Karpas-422 (cell line): ENCODE measurements at regions not wholly inside any gene's neighbourhood (a gene's known extent, or its start where the extent isn't known, plus 50 kb on each side); places are given as distances from the start of the nearest gene placed in this dataset.
A peak's percentile ranks its signal among the peaks of the same experiment; 100 is the strongest.

Experiments
- DNase-seq: peaks from one replicate; pipeline ENCODE4 v3.0.0-alpha.2; 2015
- H2AFZ ChIP-seq: fragments of 200-600 bp; sonication (generic); 2 replicates; pipeline ENCODE4 v1.6.1; 2014; ENCODE audit warnings: antibody characterized with exemption, low read length, mixed read lengths
- H3K27ac ChIP-seq: fragments of 200-600 bp; sonication (generic); 2 replicates; pipeline ENCODE4 v1.5.1; 2014; ENCODE audit warnings: mild to moderate bottlenecking, low read length, moderate library complexity
- H3K27me3 ChIP-seq: fragments of 200-600 bp; sonication (generic); 2 replicates; pipeline ENCODE4 v1.6.1; 2014; ENCODE audit warnings: low read length, mixed read lengths
- H3K36me3 ChIP-seq: fragments of 200-600 bp; sonication (generic); 2 replicates; pipeline ENCODE4 v1.6.1; 2014; ENCODE audit warnings: low read length, mixed read lengths; ENCODE audit not compliant: insufficient read depth
- H3K4me1 ChIP-seq: fragments of 200-600 bp; sonication (generic); 2 replicates; pipeline ENCODE4 v1.6.1; 2014; ENCODE audit warnings: mild to moderate bottlenecking, low read length, mixed read lengths
- H3K4me2 ChIP-seq: fragments of 200-600 bp; sonication (generic); 2 replicates; pipeline ENCODE4 v1.6.1; 2014; ENCODE audit warnings: low read length, low read depth, mild to moderate bottlenecking; ENCODE audit not compliant: poor library complexity, severe bottlenecking
- H3K4me3 ChIP-seq: fragments of 200-600 bp; sonication (generic); 2 replicates; pipeline ENCODE4 v1.5.1; 2014; ENCODE audit warnings: mild to moderate bottlenecking, antibody characterized with exemption, low read length, mixed read lengths
- H3K79me2 ChIP-seq: fragments of 200-600 bp; sonication (generic); 2 replicates; pipeline ENCODE4 v1.6.1; 2014; ENCODE audit warnings: mild to moderate bottlenecking, low read length, mixed read lengths
- H3K9ac ChIP-seq: fragments of 200-600 bp; sonication (generic); 2 replicates; pipeline ENCODE4 v1.6.0; 2014; ENCODE audit warnings: low read length
- H3K9me2 ChIP-seq: fragments of 200-600 bp; sonication (generic), shearing (Covaris generic); replicated peaks from 2 replicates; pipeline ENCODE4 v1.6.0; 2014; ENCODE audit warnings: mild to moderate bottlenecking, low read length, moderate library complexity; ENCODE audit not compliant: insufficient read depth
- H3K9me3 ChIP-seq: fragments of 300-700, 200-600 bp; sonication (generic); 2 replicates; pipeline ENCODE4 v1.6.1; 2014; ENCODE audit warnings: low read length, mixed read lengths
- H4K20me1 ChIP-seq: fragments of 200-600 bp; sonication (generic); 2 replicates; pipeline ENCODE4 v1.6.1; 2014; ENCODE audit warnings: mild to moderate bottlenecking, antibody characterized with exemption, low read length, low read depth; ENCODE audit not compliant: insufficient read depth

DNA sequence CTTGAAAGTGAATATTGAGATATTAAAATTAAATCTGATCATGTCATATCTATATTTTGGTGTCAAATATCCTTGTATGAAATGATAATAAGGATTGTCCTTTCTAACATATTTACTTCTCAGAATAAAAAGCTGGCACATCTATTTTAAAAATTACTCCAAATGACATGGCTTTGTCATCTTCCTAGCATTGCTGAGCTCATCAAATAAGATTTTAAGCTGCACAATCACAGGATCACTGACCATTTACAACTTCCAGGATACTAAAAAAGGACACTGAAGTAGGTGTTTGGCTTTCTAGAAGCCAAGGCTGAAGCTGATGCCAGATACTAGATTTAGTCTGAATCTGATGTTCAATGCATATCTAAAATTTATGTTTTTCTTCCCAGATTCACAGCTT lies 351.1 kb downstream of the BMP4 start:
- no peak overlapping the region for H3K27ac ChIP-seq
- no peaks in the 10 kb centered on the region for H3K79me2 ChIP-seq
- no peak overlapping the region for H2AFZ ChIP-seq
- H3K36me3 ChIP-seq = no peaks in the 10 kb centered on the region
- H3K4me3 ChIP-seq = no peak overlapping the region
- H3K4me1 ChIP-seq = peaks cover 22% of the 10 kb centered on the region
- no peaks in the 10 kb centered on the region for H3K27me3 ChIP-seq
- no peaks in the 10 kb centered on the region for H3K9me3 ChIP-seq
- no peak for DNase-seq
- no peak overlapping the region for H3K9ac ChIP-seq
- no peaks in the 10 kb centered on the region for H4K20me1 ChIP-seq
- no peaks in the 10 kb centered on the region for H3K9me2 ChIP-seq
- H3K4me2 ChIP-seq = no peak overlapping the region

DNA sequence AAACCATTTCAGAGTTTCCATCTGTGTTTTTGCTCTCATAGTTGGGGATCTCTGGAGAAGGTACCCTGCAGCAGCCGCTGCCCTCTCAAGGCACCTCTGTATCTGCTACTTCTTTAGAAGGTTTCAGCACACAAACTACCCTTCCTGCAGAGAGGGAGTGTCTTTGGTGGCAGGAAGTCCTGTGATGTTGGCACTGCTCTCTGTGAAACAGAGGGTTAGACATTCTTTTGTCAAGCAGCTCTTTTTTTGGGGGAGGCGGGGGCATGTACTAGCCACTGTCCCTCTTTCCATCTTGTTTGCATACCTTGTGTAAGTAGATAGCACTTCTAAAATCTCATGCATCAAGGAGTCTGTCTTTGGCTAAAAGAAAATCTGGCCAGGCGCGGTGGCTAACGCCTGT lies 352.6 kb downstream of the BMP4 start:
- DNase-seq = peak; percentile 53
- H3K9me3 ChIP-seq = no peaks in the 10 kb centered on the region
- no peak overlapping the region for H3K9ac ChIP-seq
- no peaks in the 10 kb centered on the region for H3K27me3 ChIP-seq
- H3K4me3 ChIP-seq = no peak overlapping the region
- H2AFZ ChIP-seq = no peak overlapping the region
- no peaks in the 10 kb centered on the region for H3K9me2 ChIP-seq
- no peak overlapping the region for H3K4me2 ChIP-seq
- H4K20me1 ChIP-seq = no peaks in the 10 kb centered on the region
- H3K36me3 ChIP-seq = no peaks in the 10 kb centered on the region
- H3K79me2 ChIP-seq = no peaks in the 10 kb centered on the region
- peaks cover 17% of the 10 kb centered on the region for H3K4me1 ChIP-seq
- no peak overlapping the region for H3K27ac ChIP-seq

- DNase-seq = no peak
- Histone ChIP-seq H3K4me2 (no peak overlapping the region), H4K20me1 (no peaks in the 10 kb centered on the region), H3K9ac (no peak overlapping the region), H3K4me3 (no peak overlapping the region), H3K27me3 (no peaks in the 10 kb centered on the region), H2AFZ (no peak overlapping the region), H3K4me1 (peaks cover 7% of the 10 kb centered on the region), H3K9me3 (no peaks in the 10 kb centered on the region), H3K36me3 (no peaks in the 10 kb centered on the region), H3K9me2 (no peaks in the 10 kb centered on the region), H3K79me2 (no peaks in the 10 kb centered on the region), H3K27ac (no peak overlapping the region)
These were observed 355.2 kb downstream of the BMP4 start for GRCh38 chr14:53601409-53601808.

GRCh38 chr14:53599221-53599945 lies 357.2 kb downstream of the BMP4 start:
- Histone ChIP-seq H3K27me3 (no peaks in the 10 kb centered on the region), H3K4me2 (no peak overlapping the region), H3K27ac (no peak overlapping the region), H2AFZ (no peak overlapping the region), H4K20me1 (no peaks in the 10 kb centered on the region), H3K79me2 (no peaks in the 10 kb centered on the region), H3K9me3 (0 out of 2 replicates have a peak, but pooled peaks cover 3% of the 10 kb centered on the region), H3K36me3 (no peaks in the 10 kb centered on the region), H3K4me3 (no peak overlapping the region), H3K9me2 (no peaks in the 10 kb centered on the region), H3K9ac (no peak overlapping the region), H3K4me1 (peaks cover 5% of the 10 kb centered on the region)
- no peak for DNase-seq

- Histone ChIP-seq H3K27me3 (no peaks in the 10 kb centered on the region), H3K9me3 (0 out of 2 replicates have a peak, but pooled peaks cover 3% of the 10 kb centered on the region), H3K4me1 (no peaks in the 10 kb centered on the region), H3K9ac (no peak overlapping the region), H3K4me3 (no peak overlapping the region), H3K9me2 (no peaks in the 10 kb centered on the region), H3K4me2 (no peak overlapping the region), H3K36me3 (no peaks in the 10 kb centered on the region), H4K20me1 (no peaks in the 10 kb centered on the region), H3K79me2 (no peaks in the 10 kb centered on the region), H2AFZ (no peak overlapping the region), H3K27ac (no peak overlapping the region)
- DNase-seq = no peak
These were observed 359.6 kb downstream of the BMP4 start for GRCh38 chr14:53596853-53597525.

DNA sequence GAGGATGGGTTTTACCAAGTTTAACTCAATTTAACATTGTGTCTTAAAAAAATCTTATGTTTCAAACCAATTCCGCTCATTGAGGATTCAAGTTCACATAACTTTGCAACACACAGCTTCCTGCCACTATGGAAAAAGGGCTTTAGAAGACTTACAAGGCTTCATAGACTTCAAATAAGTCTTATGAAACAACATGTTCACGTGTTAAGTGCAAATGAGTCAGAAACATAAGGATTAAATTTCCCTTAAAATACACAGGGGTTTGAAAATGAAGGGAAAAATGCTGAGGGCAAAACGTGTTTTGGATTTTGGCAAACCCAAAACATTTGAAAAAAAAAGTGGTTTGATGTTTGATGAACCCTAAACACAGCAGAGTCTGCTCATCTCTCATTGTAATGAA lies 364.8 kb downstream of the BMP4 start:
- Histone ChIP-seq H3K9me3 (0 out of 2 replicates have a peak, but pooled peaks cover 3% of the 10 kb centered on the region), H2AFZ (no peak overlapping the region), H3K79me2 (no peaks in the 10 kb centered on the region), H3K4me2 (no peak overlapping the region), H3K36me3 (no peaks in the 10 kb centered on the region), H3K27ac (no peak overlapping the region), H3K9me2 (no peaks in the 10 kb centered on the region), H3K4me1 (no peaks in the 10 kb centered on the region), H3K27me3 (no peaks in the 10 kb centered on the region), H3K9ac (no peak overlapping the region), H3K4me3 (no peak overlapping the region), H4K20me1 (no peaks in the 10 kb centered on the region)
- DNase-seq = no peak

GRCh38 chr14:53581504-53581903 lies 375.1 kb downstream of the BMP4 start:
- Histone ChIP-seq H3K4me1 (no peaks in the 10 kb centered on the region), H3K9me2 (no peaks in the 10 kb centered on the region), H3K9ac (no peak overlapping the region), H3K27ac (no peak overlapping the region), H3K4me3 (no peak overlapping the region), H3K27me3 (no peaks in the 10 kb centered on the region), H3K4me2 (no peak overlapping the region), H3K79me2 (no peaks in the 10 kb centered on the region), H2AFZ (no peak overlapping the region), H4K20me1 (no peaks in the 10 kb centered on the region), H3K9me3 (no peaks in the 10 kb centered on the region), H3K36me3 (no peaks in the 10 kb centered on the region)
- no peak for DNase-seq

DNA sequence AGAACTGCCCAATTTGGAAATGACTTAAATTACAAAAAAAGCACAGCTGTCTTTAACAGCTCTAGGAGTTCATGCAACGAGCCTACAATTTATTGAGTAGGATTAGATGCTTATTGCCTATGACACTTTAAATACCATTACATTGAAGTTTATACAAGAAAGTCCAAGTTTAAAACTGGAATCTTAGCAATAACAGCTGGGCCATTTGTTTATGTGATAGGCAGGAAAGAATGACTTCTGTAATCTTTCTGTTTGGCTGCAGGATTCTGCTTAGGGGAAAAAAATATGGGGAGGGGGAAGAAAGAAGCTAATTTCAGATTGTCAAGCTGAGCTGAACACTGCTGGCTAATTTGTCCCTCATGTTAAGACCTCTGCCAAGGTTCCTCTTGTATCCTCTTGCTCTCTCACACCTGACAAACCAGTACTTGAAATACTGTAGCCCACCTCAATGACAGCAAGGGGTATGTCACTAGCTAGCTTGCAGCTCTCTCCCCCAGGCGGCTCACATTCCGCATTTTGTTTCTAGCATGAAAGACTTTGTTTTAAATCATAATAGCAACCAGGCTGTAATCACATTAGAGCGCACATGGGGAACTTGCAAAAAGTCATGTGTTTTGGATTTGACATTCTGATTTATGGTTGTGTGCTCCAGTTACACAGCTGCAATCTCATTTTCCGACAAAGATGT lies 384.8 kb downstream of the BMP4 start:
- DNase-seq = no peak
- H3K4me2 ChIP-seq = no peak overlapping the region
- H3K4me1 ChIP-seq = no peaks in the 10 kb centered on the region
- no peaks in the 10 kb centered on the region for H3K36me3 ChIP-seq
- no peak overlapping the region for H3K4me3 ChIP-seq
- no peak overlapping the region for H3K9ac ChIP-seq
- H3K27me3 ChIP-seq = no peaks in the 10 kb centered on the region
- no peaks in the 10 kb centered on the region for H3K79me2 ChIP-seq
- H3K9me3 ChIP-seq = no peaks in the 10 kb centered on the region
- H2AFZ ChIP-seq = no peak overlapping the region
- H4K20me1 ChIP-seq = no peaks in the 10 kb centered on the region
- H3K9me2 ChIP-seq = no peaks in the 10 kb centered on the region
- H3K27ac ChIP-seq = no peak overlapping the region
